ENCODE measurements at regions not wholly inside any gene's neighbourhood (a gene's known extent, or its start where the extent isn't known, plus 50 kb on each side); places are given as distances from the start of the nearest gene placed in this dataset.

DNA sequence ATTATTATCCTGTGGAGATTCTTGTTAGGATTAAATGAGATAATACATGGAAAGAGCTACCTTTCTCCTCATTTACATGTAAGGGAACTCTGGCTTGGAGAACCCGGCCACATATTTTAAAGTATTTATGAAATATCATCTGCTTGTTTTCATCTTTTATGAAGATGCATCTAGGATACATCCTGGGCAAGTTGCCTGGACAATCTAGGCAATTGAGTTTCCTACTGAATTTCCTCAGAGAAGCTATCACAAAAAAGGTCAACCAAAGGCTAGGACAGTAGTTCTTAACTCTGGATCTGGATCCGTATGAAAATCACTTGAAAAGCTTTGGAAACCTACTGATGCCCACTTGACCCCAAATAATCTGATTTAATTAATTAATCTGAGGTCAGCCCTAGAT is 140.7 kb downstream of the MTPAP start:
- TF ChIP-seq, protein P1, sequence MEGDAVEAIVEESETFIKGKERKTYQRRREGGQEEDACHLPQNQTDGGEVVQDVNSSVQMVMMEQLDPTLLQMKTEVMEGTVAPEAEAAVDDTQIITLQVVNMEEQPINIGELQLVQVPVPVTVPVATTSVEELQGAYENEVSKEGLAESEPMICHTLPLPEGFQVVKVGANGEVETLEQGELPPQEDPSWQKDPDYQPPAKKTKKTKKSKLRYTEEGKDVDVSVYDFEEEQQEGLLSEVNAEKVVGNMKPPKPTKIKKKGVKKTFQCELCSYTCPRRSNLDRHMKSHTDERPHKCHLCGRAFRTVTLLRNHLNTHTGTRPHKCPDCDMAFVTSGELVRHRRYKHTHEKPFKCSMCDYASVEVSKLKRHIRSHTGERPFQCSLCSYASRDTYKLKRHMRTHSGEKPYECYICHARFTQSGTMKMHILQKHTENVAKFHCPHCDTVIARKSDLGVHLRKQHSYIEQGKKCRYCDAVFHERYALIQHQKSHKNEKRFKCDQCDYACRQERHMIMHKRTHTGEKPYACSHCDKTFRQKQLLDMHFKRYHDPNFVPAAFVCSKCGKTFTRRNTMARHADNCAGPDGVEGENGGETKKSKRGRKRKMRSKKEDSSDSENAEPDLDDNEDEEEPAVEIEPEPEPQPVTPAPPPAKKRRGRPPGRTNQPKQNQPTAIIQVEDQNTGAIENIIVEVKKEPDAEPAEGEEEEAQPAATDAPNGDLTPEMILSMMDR (IDR thresholded peaks at IDR 0.05; ENCODE audit: low read length), result no peak
- TF ChIP-seq EZH2 (IDR thresholded peaks at IDR 0.05; ENCODE audit: borderline replicate concordance, low read length), result no peak
